HG03039 (cell line): ENCODE measurements at regions not wholly inside any gene's neighbourhood (a gene's known extent, or its start where the extent isn't known, plus 50 kb on each side); places are given as distances from the start of the nearest gene placed in this dataset.

Experiments
- ATAC-seq: cut with Tn5 transposase; IDR thresholded peaks from one replicate; pipeline ENCODE4 v1.9.1; 2021; ENCODE audit warnings: mild to moderate bottlenecking, moderate library complexity; ENCODE audit not compliant: unreplicated experiment

DNA sequence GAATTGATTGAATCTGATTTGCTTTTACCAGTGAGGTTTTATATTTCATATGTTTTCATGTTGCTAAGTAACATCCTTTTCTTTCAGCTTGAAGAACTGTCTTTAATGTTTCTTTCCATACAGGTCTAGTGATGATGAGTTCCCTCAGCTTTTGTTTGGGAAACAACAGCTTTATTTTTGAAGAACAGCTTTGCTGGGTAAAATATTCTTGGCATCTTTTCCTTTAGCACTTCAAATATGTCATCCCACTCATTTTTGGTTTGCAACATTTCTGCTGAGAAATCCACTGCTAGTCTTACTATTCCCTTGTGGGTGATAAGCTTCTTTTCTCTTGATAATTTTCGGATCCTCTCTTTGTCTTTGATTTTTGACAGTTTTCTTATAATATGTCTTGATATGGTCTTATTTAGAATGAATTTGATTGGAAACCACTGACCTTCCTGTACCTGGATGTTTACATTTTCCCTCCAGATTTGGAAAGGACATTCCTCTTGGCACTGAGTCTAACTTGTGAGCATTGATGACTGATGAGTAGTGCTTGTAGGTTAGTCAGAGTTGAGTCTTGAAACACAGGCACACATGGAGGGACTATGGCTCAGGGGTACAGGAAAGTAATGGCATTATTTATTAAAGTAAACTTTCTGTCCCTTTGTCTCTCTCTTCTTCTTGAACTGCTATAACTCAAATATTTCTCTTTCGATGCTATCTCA lies 220.3 kb downstream of the SPATA31D1 start:
- ATAC-seq: no peak

- ATAC-seq: no peak
Measured at GRCh38 chr9:82209797-82210470, 221.4 kb downstream of the SPATA31D1 start.

DNA sequence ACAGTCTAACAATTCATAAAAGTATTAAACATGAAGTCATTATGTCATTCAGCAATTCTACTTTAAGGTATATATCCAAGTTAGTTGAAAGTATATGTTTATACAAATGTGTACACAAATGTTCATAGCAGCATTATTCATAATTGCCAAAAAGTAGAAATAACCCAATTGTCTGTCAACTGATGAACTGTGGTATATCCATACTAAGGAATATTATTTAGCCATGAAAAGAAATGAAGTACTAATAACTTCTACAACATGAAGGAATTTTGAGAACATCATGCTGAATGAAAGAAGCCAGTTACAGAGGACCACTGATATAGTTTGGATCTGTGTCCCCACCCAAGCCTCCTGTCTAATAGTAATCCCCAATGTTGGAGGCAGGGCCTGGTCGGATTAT lies 224.3 kb downstream of the SPATA31D1 start:
- no peak for ATAC-seq

- no peak for ATAC-seq
Measured at GRCh38 chr9:82216435-82216834, 227.9 kb downstream of the SPATA31D1 start.

- ATAC-seq: no peak
Measured at GRCh38 chr9:82223442-82223841, 234.9 kb downstream of the SPATA31D1 start.

DNA sequence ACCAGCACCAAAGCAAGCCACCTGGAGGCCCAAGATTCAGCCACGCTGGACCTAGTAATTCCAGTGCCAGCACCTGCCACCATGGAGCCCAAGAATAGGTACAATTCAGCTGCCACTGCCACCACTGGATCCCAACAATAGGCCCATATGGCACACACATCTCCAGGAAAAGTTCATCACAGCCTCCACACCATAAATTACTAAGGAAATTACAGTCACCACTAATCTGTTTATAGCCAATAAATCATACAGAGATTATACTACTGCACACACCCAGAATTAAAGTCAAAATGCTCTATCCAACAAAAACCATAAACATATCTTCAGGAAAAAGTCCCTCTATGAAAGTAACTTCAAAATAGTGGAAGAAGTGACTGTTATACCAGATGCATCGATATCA lies 242.8 kb downstream of the SPATA31D1 start:
- no peak for ATAC-seq

DNA sequence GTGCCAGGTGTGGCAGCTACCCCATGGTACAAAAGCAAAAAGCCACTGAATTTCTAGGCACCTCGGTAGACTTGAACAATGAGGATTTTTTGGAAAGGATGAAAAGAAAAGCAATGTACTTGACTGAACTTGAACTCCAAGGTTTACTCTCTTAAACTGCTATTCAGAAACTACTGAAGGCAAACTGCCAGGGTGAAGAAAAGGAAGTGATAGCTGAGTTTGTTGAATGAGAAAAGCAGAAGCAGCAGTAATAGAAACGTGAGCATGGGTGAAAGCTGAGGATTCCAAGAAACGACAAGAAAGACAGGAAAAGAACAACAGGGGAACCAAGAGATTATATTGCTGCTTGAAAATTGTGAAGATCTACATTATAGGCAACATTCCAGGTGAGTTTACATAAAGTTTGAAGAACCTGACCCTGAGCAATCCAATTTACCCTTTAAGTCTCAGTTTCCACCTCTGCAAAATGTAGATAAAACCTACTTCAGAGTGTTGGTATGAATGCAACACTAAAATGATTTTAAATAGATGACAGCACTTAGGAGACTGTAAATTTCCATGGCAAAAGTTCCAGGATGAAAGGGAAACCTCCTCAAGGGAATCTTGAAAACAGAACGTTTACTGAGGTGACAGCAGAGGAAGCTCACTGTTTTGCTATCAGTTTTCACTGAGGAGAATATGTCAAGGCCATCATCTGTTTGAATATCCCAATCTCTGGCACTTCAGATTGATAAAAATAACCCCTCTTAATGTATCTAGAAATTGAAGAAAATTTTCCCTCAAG lies 245.8 kb downstream of the SPATA31D1 start:
- ATAC-seq: no peak

- no peak for ATAC-seq
Measured at GRCh38 chr9:82242285-82242963, 253.9 kb downstream of the SPATA31D1 start.

DNA sequence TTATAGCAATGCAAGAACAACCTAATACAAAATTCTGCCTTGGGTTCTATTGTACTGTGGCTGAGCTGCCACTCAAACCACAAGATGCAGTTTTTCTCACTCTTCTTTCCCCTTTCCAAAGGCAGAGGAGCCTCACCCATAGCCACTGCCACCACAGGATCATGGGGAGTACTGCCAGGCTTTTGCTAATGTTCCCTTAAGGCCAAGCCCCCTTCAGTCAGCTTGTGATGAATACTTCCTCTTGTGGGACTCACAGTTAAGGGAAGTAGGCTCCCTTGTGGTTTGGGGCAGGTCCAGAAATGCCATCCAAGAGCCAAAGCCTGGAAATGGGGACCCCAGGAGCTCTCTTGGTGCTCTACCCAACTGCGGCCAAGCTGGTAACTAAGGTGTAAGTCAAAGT lies 258.7 kb downstream of the SPATA31D1 start:
- no peak for ATAC-seq

DNA sequence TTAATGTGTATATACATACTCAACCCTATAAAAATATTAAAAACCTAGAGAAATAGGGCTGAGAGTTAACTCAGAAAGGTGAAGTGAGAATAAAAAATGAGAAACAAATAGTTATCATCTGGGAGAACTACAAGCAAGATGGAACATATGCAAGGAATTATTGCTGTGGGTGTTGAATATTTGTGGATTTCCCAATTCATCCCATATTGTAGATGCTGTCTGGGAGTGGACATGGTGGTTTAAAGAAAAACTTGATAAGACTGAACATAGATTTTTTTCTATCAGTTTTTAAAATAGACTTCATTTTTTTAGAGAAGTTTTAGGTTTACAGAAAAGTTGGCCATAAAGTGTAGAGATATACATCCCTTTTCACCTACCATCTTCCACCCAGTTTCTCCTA lies 263.5 kb downstream of the SPATA31D1 start:
- no peak for ATAC-seq

DNA sequence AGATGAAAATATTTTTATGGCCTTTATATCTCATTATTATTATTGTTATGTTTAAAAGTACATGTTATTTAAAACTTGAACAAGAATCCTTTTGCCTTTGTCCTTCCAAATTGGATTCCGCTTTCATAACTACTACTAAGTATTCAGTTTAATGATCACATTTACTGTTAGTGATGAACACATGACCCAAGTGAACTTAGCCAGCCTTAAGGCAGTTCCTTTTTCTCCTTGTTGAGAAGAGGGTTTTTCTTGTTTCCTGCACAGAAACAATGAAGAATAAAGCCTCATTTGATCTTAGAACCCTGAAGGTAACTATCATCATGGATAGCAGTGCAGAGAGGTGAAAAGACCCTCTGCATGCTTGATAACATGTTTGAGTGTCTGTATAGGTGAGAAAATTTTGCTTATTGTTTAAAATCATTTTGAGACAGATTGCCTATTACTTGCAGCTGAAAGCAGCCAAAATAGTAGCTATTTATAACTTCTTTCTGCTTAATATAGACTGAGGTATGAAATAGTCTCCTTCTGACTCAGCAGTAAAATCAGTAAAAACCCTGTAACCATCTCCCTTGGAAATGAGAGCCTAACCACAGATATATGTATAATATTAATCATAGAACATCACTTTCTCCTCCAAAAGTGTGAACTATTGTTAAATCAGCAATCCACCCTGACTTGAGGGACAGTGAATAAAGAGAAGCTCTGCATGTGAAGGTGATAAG lies 266.2 kb downstream of the SPATA31D1 start:
- ATAC-seq: no peak

- ATAC-seq: no peak
Measured at GRCh38 chr9:82255481-82256176, 267.1 kb downstream of the SPATA31D1 start.

DNA sequence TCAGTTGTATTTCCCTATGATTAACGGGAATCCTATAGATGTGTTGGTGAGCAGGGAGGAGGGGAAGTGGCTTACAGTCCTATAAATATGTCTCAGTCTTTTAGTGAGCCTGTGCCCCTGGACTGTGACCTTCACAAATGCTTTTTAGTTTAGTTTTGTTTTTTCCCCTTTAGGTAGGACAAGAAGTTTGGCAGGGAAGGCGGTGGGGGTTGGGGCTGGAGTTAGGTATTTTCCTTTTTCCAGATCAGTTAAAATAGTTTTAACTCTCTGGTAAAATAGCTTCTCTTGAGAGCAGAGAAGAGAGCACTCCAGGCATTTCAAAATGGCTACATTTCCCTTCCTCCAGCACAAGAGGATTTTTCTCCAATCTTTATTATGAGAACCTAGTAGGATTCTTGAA lies 272.1 kb downstream of the SPATA31D1 start:
- ATAC-seq: no peak

GRCh38 chr9:82263619-82264018 lies 275.0 kb downstream of the SPATA31D1 start:
- no peak for ATAC-seq

DNA sequence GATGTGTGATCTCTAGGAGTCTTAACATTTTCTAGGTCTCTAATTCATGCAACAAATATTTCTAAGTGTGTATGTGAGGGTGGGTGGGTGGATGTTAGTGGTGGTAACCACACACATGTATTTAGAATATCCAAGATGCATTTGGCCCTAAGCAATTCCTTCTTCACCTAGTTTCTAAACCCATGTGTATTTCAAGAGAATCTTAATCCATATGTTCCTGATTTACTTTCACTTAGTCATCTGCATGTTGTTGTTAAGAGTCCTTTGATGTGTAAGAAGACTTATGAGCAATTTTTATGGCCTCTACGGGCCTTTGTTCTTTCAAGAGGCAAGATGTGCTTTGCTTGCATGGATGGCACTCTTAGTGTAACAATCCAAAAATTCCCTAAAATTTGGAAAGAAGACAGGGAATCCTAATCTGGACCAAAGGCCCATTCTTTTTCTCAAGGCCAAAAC lies 282.6 kb downstream of the SPATA31D1 start:
- no peak for ATAC-seq

DNA sequence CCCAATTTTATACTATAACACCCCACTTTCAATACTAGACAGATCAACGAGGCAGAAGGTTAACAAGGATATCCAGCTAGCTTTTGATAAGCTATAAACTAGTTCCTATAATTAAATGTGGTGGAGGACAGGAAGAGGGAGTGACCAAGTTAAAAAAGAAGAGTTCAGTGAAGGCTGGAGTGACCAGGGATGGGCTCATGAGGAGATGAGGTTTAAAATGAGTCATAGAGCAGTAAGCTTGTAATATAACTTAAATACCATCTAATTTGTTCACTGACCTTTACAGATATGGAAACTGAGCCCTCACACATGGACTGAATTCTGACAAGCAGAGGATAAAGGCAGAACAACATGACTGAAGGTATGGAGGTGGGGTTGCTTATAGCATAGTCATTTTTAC lies 284.5 kb downstream of the SPATA31D1 start:
- no peak for ATAC-seq

GRCh38 chr9:82275258-82275927 lies 286.8 kb downstream of the SPATA31D1 start:
- ATAC-seq: no peak

DNA sequence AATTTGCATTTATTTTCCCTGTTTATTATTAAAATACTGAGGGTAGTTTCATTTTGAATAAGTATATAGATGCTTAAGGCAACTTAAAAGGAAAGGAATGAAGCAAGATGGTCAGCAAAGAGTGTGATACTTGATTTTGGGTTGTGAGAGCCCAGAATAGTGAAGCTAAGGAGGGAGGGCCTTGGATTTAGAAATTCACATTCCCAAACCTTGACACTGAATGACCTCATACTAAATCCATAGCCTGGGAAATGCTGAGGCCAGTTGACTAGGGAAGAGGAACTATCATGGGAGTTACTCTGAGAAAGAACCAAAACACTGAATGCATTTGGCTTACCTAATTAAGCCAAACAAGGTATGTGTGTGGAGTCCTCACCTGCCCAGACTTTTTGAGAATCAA lies 292.5 kb downstream of the SPATA31D1 start:
- ATAC-seq: no peak

- no peak for ATAC-seq
Measured at GRCh38 chr9:82284758-82285157, 296.2 kb downstream of the SPATA31D1 start.
